Left hindlimb (tissue), 1 donor: ENCODE measurements at regions not wholly inside any gene's neighbourhood (a gene's known extent, or its start where the extent isn't known, plus 50 kb on each side); places are given as distances from the start of the nearest gene placed in this dataset.
A peak's percentile ranks its signal among the peaks of the same experiment; 100 is the strongest.

Experiments
- DNase-seq: peaks from one replicate; pipeline ENCODE4 v3.0.0-alpha.2; 2018

- no peak for DNase-seq
Observed at GRCh38 chr2:8575038-8575833, 106.6 kb upstream of the ID2 start.

GRCh38 chr2:8575834-8576423 lies 105.9 kb upstream of the ID2 start:
- no peak for DNase-seq

- no peak for DNase-seq
Observed at GRCh38 chr2:8576525-8577167, 105.2 kb upstream of the ID2 start.

- no peak for DNase-seq
Observed at GRCh38 chr2:8577573-8577972, 104.3 kb upstream of the ID2 start.

GRCh38 chr2:8578335-8579244 lies 103.3 kb upstream of the ID2 start:
- no peak for DNase-seq

- DNase-seq: no peak
Observed at GRCh38 chr2:8579485-8580085, 102.3 kb upstream of the ID2 start.

GRCh38 chr2:8580316-8581233 lies 101.3 kb upstream of the ID2 start:
- no peak for DNase-seq

GRCh38 chr2:8581234-8581561 lies 100.7 kb upstream of the ID2 start:
- DNase-seq: no peak

- no peak for DNase-seq
Observed at GRCh38 chr2:8581601-8582041, 100.2 kb upstream of the ID2 start.

GRCh38 chr2:8582191-8582590 lies 99.7 kb upstream of the ID2 start:
- no peak for DNase-seq

- no peak for DNase-seq
Observed at GRCh38 chr2:8582651-8583399, 99.0 kb upstream of the ID2 start.

GRCh38 chr2:8583400-8584173 lies 98.3 kb upstream of the ID2 start:
- peak; percentile 90 for DNase-seq

GRCh38 chr2:8584174-8585066 lies 97.4 kb upstream of the ID2 start:
- DNase-seq: no peak

- DNase-seq: no peak
Observed at GRCh38 chr2:8586457-8587051, 95.3 kb upstream of the ID2 start.

- no peak for DNase-seq
Observed at GRCh38 chr2:8587251-8587791, 94.5 kb upstream of the ID2 start.

- DNase-seq: no peak
Observed at GRCh38 chr2:8587920-8588830, 93.7 kb upstream of the ID2 start.

- DNase-seq: no peak
Observed at GRCh38 chr2:8588831-8589191, 93.0 kb upstream of the ID2 start.
